ENCODE measurements at regions not wholly inside any gene's neighbourhood (a gene's known extent, or its start where the extent isn't known, plus 50 kb on each side); places are given as distances from the start of the nearest gene placed in this dataset.

DNA sequence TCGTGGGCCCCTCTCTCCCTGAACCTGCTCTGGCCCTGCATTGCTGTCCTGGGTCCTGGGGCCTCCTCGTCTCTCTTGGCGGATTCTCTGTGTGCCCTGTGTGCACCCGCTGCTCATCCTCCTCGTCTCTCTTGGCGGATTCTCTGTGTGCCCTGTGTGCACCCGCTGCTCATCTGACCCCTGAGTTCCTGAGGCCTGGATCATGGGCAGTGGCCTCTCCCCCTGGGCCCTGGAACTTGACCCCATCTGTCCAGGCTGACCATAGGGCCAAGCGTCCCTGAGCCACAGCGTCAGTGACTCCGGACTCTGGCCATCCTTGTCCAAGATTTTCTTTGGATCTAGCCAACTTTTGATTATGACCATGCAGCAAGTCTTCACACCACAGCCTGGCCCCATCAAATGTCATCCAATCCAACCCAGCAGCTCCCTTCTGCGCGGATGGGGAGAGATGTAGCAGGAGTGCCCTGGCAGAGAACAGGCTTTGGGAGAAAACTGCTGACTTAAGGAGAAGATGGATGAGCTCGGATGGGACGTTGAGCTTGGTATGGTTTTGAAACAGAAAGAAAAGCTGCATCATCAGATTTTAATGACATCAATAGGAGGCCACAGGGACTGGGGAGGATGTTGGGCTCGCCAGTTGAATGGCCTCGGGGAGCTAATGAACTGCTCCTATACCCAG is 455.1 kb upstream of the HS6ST1 start:
- no peak for DNase-seq

DNA sequence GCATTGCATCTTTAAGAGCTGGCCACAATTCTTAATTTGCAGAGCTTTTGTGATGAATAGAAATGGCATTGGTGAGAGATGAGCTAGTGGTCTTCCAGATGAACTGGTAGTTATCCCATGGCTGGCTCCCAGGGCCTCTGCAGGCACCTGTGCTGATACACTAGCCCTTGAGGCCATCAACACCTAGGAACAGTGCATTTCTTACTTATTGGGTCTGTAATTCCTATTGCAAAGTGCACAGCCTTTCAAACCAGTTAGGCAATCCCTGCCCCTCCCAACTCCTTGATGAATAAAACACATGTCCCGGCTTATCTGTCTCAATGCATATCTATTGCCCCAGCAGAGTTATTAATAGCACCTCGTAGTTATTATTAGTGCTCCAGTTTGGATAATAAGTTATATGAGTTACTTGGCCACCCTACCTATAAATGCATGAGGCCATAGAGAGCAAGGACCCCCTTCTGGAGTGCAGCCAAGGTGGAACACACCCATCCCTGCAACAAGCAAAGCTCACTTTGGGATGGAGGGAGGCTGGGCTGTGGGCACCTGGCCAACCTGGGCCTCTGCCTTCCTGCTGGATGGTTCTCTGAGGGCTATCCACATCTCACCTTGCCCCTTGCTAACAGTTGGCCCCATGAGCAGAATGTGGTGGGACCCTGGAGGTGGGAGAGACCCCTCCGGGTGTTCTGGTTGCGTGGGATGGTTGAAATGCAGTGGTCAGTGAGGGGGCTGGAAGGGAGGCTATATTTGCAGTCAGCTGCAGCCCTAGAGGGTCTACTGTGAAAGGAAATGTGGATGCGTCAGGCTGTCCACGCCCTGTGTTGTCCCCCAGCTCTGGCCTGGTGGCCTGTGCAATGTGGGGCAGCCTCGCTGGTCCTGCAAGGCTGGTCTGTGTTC is 455.9 kb upstream of the HS6ST1 start:
- no peak for DNase-seq

DNA sequence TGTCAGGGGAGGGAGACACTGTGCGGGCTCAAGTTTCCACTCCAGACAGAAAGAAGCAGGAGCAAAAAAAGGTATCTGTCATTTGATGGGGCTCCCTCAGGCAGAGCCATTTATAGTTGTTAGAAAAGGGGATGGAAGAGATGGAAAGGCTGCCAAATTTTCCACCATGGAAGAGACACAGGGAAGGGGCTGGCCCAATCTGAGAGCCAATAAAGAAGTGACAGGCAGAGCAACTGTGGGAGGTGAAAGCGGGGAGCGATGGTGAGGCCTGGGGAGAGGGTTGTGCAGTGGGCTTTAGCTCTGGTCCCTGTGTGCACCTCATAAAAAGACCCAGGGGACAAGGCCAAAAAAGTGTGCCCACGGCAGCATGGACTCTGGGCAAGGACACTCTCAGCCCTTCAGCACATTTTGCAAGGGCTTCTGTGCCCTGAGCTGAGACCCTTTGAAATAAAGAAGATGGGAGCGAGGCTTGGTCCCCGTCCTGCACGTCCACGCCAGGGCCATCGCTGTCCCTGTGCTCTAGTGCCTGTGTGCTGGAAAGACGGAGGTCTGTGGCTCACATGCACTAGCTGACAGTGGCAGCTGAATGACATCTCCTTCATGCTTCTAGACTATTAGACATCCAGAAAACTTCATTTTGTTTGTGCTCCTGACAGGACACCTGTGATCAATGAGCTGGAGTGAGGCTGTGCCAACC is 456.7 kb upstream of the HS6ST1 start:
- DNase-seq: no peak

DNA sequence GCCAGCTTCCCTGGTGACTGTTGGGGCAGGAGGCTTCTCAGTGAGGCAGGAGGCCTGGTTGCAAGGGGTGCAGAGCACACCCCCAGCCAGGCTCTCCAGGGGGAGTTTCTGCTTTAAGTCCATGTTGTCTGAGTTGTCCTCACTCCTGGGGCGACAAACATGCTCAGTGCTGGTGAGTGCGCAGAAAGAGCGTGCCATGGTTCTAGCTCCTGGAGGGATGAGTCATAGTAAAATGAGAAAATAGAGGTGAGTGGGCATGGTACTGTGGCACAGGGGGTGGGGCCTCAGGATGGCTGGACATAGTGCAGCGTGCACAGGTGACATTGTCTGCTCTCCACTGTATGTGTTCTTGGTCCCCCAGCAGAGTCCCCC is 457.2 kb upstream of the HS6ST1 start:
- no peak for DNase-seq

DNA sequence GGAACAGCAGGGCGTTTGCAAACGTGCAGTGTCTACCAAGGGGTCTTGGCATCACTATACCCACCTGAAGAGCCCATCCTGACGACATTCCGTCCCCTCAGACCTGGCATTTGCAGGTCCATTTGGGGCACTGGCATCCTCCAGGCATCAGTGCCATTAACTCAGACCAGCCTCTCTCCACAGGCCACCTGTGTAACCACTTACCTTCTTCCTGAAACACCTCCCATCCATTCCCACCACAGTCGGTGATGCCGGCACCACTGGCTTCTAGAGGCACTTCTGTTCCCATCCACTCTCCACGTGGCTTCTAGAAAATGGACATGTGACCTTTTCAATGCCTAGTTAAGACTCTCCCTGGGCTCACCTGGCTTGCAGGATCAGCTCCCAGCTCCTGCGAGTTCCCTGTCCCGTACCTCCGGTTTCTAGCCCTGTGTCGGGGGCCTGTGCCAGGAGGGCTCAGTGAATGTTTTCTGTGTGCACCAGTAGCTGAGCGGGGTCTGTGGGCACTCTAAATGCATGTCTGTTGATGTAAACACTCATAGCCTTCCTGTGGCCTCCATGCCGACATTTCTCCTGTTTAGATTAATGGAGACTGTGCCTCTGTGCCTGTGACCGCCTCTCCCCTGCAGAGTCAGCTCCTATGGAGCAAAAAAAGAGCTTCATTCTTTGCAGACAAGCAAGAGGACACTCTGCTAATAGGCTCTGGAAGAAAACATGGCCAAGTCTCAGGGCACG is 458.0 kb upstream of the HS6ST1 start:
- no peak for DNase-seq

DNA sequence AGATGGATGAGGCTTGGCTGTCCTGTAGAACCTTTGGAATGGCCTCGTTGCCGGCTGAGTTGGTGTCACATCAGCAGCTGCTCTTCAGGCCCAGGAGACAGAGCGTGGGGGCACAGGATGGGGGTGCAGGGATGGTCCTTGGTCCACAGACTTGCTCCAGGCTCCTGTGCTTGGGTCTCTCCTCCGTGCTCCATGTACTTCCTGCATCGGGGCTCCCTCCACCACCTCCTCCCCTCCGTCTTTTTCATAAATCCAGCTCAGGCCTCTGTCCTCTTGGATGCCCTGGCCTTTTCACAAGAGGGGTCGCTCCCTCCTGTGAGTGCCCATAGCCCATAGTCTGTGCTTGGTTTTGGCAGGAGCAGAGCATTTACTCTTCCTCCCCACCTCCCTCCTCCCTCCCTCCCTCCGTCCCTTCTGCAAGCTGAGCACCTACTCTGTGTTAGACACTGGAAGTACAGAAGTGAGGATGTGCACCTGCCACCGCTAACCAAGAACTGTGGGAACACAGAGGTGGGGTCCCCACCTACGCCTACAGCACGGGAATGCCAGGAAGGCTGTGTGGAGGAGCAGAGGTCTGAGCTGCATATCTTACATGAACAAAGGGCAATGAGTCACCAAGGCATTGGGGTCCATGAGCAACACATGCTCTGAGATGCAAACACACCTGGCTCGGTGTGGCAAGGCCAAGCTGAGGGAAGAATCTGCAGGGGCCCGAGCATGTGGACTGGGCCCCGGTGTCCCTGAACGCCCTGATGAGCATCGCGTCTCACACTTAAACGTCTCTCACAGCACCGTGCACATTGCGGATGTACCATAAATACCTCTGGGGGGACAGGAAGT is 458.7 kb upstream of the HS6ST1 start:
- DNase-seq: no peak

DNA sequence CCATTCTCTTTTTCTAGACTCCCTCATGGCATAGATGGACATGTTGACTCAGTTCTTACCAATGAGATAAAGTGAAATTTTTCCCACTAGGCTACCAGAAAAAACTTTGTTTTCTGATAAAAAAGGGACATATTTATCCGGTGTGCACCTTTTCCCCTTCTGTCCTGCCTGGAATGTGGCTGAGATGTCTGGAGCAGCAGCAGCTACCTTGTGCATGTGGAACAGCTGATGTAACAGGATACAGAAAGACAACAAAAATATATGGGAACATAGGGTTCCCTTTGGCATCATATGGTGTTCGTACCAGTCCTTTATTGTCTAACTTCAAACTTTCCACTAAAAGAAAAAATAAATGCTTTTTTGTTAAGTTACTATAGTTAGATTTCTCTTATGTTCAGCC is 460.2 kb upstream of the HS6ST1 start:
- no peak for DNase-seq

DNA sequence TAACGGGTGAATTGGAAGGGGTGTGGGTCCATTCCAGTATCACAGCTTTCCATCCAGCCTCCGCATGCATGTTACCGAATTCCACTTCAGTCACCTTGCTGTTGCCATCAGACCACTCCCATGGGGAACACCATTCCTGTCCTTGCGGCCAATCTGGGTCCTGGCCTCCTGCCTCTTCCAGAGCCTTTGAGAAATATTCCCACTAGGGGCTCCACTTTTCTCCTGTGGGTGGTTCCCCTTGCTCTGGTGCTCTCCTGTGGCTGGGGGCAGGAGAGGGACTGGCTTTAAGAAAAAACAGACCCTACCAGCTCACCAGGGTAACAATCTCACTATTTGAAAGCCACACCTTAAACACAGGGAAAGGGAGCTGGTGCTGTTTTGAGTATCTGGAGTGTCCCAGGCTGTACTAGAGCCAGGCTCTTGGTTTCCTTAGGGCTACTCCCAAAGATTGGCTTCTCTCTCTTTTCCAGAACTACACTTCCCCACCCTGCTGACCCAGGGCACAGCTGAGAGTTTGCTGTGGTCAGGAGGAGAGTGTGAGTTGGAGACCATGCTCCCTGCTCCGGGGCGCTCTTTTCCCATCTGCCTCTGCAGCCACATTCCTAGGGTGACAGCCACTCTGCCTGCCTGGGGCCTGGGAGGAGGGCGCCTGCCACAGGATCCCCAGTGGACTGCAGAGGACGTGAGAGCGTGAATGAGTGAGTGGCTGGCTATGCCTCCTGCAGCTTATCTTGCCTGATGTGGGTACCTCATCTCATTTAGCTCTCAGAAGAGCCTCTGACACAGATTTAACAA is 460.8 kb upstream of the HS6ST1 start:
- DNase-seq: no peak

DNA sequence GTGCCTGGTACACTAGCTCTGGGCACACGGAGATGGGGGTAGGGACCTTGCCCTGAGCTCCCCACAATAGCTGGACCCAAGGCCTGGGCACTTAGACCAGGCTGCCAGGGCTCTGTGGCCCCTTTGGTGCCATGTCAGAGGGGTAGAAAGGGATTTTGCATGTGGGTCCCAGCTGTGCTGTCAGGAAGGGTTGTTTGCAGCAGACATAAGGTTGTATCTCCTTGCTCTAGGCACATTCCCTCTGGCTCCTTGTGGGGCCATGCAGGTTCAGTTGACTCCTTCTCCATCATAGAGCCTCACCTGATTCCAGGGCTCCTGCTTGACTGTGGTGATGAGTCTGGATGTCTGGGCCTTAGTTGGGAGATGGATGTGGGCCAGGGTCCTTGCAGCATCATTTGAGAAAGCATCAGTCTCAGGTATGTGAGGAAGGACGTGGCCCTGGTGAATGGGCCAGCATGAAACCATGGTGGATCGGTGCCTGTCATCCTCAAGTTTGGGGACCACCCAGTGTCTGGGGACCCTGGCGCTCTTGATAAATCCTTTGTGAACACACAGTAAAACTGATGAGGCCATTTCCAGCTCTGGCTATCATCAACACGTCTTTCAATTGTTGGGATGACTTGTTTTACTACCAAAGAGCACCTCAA is 461.9 kb upstream of the HS6ST1 start:
- DNase-seq: no peak

DNA sequence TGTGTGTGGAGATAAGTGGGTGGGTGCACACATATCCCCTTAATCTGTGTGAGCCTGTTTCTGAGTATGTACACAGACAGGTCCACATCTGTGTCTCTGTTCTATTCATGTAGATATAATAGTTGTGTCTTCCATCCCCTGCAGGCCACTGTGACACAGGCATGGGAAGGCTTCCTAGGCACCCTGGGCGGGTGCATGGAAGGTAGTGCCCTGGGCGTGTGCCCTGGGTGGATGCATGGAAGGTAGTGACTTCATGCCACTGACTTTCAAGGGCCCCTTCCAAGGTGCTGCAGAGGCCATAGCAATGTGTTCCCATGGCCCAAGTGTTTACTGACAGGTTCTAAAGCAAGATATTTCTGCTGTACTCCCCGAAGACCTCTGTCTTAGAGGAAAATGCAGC is 462.5 kb upstream of the HS6ST1 start:
- no peak for DNase-seq

DNA sequence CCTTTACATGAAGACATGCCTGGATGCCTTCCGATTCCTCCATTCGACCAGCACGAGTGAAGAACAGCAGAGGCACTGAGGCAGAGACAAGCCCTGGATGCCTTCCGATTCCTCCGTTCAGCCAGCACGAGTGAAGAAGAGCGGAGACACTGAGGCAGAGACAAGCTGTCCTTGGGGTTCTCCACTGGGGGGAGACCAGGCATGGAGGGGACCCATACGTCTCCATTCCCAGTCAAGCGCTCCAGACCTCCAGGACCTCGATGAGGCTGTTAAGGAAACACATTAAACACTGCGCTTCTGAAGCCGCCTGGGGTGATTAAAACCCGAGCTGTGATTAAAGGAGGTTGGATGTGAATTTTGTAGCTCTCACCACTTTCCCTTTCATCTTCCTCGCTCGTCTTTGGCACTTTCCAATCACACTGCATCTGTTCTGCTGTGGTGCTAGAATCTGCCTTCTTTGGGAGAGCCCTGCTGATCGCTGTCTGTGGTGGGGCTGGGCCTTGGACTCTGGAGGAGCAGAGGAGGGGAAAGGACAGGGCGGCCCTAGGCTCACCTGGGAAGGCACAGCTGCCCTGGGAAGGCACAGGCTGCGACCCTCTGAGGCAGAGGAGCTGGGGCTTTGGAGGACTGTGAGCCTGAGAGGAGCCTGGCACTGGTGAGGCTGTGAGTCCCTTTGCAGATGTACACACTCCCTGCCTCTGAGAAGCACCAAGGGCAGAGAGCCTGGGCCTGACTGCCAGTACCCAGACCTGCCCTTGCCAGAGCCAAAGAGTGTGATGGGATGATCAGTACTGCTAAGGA is 463.1 kb upstream of the HS6ST1 start:
- no peak for DNase-seq

DNA sequence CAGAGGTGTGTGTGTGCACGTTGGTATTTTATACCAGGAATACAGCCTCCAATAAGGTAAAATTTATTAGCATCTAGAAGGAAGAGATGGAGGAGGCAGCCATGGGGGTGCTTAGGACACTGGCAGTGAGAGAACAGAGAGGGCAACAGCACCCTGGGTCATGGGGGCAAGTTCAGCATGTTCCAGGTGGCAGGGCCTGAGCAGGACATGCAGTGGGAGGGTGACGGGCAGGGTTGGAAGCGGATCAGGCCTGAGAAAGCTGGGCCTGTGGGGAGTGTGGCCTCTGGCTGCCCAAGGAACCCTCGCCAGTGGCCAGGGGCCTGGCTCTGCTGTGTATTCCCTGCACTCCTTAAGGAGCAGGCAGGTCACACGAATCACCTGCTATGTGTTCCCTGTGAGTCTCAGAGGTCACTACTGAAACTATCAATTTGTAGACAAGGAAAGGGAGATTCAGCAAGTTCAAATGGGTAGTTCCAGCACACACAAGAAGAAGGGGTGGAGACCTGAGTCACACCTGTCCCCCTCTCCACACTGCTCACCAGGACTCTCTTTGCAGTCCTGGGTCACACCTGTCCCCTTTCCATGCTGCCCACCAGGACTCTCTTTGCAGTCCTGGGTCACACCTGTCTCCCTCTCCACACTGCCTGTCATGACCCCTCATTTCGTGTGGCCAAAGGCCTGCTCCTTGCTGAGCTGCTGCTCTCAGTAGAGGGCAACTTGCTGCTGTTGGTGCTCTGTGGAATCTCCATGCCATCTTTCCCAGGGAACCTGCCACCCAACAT is 463.9 kb upstream of the HS6ST1 start:
- no peak for DNase-seq

DNA sequence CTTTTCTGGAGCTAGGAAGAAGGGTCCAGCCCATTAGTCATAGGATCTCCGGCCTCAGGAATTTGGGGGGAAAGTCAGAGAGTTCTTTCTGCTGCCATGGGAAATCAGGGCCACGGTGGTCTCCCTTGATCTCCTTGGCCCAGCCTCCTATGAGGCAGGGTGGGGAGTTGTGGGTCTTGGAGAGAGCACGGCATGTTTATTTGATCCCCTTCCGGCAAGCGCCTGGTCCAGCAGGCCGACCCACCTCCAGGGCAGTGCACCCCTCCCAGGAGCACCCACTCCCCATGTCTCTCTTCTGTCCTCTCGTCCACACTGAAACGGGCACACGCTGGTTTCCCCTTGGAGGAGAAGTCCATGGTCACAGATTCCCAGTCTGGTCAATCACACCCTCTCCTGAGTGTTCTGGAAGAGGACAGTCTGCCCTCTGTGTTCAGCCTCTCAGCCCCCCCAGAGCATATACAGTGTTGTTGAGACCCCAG is 464.6 kb upstream of the HS6ST1 start:
- no peak for DNase-seq

DNA sequence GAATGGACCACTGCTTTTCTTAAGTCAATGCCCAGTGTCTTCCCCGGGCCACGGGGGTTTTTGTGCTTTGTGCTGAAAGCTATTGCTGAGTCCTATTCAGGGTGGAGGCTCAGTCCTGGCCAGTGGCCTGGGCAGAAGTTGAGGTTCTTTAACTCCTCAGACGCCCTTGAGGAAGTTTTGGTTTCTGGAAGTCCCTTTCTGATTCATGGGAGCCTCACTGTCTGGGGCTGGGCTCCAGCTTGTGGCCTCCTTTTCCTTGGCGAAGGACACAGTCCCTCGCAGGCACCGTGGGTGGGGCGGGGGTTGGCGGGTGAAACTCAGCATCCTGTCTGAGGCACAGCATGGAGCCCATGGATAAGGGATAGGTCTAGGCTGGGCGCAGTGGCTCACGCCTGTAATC is 465.2 kb upstream of the HS6ST1 start:
- DNase-seq: no peak

DNA sequence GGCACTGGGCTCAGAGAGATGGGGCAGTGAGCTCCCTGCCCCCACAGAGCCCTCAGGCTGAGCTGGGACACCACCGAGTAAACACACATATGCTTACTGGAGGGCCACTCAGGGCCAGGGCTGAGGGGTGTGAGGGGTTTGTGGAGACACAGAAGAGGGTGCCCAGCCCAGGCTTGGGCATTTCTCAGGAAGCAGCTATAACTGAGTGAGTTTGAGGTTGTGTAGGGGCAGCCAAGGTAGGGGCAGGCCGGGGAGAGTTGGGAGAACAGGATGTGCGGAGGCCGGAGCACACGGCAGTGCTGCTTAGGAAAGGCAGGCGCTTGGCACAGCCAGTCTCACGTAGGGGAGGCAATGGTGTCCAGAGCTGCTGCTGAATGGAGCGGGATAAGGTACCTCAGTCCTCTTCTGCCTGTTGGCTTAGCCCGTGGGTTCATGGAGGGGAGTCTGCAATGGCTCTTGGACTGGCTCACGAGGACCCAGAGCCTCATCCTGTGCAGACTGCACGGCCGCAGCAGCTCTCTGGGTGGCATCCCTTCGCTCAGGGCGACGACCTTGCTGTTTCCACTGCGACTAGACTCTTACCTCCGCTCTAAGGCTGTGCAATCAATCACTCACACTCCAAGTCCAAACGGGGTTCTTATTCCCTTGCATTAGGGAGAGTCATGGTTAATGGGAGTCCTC is 466.1 kb upstream of the HS6ST1 start:
- no peak for DNase-seq

DNA sequence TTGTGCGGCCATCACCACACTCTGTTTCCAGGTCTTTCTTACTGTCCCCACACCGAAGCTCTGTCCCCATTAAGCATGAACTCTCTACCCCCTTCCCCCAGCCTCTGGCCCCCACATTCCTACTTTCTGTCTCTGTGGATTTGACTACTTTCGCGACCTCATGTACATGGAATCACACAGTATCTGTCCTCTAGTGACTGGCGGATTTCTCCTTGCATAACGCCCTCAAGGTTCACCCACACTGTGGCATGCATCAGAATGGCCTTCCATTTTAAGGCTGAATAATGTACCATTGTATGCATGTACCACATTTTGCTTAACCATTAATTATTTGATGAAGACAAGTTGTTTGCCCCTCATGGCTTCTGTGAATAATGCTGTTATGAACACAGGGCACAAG is 467.6 kb upstream of the HS6ST1 start:
- no peak for DNase-seq

DNA sequence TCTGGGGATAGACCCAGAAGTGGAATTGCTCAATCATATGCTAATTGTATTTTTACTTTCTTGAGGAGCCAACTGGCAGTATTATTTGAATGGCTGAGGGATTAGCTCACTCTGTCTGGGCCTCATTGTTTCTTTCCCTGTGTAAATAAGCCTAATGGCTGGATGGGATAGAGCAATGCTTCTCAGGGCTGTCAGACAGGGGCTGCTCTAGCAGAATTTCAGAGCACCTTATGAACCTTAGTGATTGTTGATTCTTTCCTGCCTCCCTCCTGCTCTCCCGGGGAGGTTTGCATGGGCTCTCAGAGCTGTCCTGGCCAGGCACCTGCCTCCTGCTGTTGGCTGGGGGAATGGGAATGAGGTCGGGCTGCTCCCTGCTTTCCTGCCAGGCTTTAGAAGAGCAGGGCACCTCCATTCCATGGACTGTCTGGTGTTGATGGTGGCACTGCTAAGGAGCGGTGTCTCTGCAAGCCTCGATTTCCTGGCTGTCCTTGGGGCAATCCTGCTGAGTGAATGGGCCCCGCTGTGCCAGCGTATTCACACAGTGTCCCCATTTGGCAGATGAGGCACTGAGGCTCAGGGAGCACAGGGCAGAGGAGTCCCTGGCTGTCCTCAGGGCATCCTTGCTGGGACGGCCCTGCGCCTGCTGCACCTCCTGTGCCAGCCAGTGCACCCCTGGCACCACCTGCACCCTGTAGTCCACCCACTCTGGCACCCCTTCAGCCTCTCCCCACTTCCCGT is 468.2 kb upstream of the HS6ST1 start:
- DNase-seq: no peak

DNA sequence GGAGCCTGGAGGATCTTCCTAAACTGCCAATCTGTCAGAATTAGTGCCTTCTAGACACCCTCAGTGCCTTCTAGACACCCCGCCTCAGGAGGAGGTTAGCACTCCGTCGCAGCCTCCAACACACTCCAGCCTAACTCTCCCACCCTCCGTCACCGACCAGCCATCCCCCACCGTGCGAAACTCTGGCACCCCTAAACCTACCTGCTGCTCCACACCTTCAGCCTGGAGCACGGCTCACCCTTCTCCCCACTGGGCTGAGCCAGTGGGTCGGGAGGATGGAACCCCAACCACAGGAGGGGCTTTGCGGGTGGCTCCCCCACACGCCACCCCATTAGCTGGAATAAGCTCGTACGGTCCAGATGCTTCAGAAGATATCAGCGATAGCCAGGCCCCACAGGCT is 468.9 kb upstream of the HS6ST1 start:
- no peak for DNase-seq

Measured in stimulated activated CD4-positive, alpha-beta T cell treated with anti-CD3 and anti-CD28 coated beads, Interleukin-15, amount 100 ng/mL, for 24 hours (primary cell).